ENCODE measurements at regions not wholly inside any gene's neighbourhood (a gene's known extent, or its start where the extent isn't known, plus 50 kb on each side); places are given as distances from the start of the nearest gene placed in this dataset.

- no peak for TF ChIP-seq POLR2AphosphoS5 (IDR thresholded peaks at IDR 0.05; ENCODE audit: low read depth, low read length)
- no peak for TF ChIP-seq REST (IDR thresholded peaks at IDR 0.05; ENCODE audit: insufficient read depth in 1 of 2, low read depth in 2 of 2, low read length in 2 of 2)
- TF ChIP-seq TAF1 (IDR thresholded peaks at IDR 0.05; ENCODE audit: borderline replicate concordance, insufficient read depth, low read length), result no peak
- no peak for TF ChIP-seq SIN3A (IDR thresholded peaks at IDR 0.05; ENCODE audit: borderline replicate concordance, insufficient read depth, low read length)
Measured at GRCh38 chr6:1215884-1216487, 95.9 kb upstream of the FOXQ1 start.
